MM.1S (cell line): ENCODE measurements at regions not wholly inside any gene's neighbourhood (a gene's known extent, or its start where the extent isn't known, plus 50 kb on each side); places are given as distances from the start of the nearest gene placed in this dataset.

Source experiments
- DNase-seq: peaks from one replicate; pipeline ENCODE4 v3.0.0-alpha.2; 2015
- H2AFZ ChIP-seq: fragments of 300-600 bp; sonication (generic); 2 replicates; pipeline ENCODE4 v1.6.0; 2016; ENCODE audit warnings: antibody characterized with exemption, low read length
- H3F3A ChIP-seq: fragments of 300-600 bp; sonication (generic); 2 replicates; pipeline ENCODE4 v1.6.1; 2016; ENCODE audit warnings: mild to moderate bottlenecking, antibody characterized with exemption, low read length, moderate library complexity, mixed read lengths; ENCODE audit not compliant: insufficient read depth
- H3K27ac ChIP-seq: fragments of 300-600 bp; sonication (generic); 2 replicates; pipeline ENCODE4 v1.5.1; 2016; ENCODE audit warnings: mild to moderate bottlenecking, low read length
- H3K27me3 ChIP-seq: fragments of 300-600 bp; sonication (generic); replicated peaks from 2 replicates; pipeline ENCODE4 v1.6.0; 2016; ENCODE audit warnings: low read length; ENCODE audit not compliant: insufficient read depth
- H3K36me3 ChIP-seq: fragments of 300-600 bp; sonication (generic); replicated peaks from 2 replicates; pipeline ENCODE4 v1.6.1; 2016; ENCODE audit warnings: mild to moderate bottlenecking, low read length, mixed read lengths; ENCODE audit not compliant: insufficient read depth
- H3K4me1 ChIP-seq: fragments of 300-600 bp; sonication (generic); 2 replicates; pipeline ENCODE4 v1.6.1; 2016; ENCODE audit warnings: low read length, mixed read lengths
- H3K4me2 ChIP-seq: fragments of 300-600 bp; sonication (generic); 2 replicates; pipeline ENCODE4 v1.6.0; 2016; ENCODE audit warnings: low read depth, low read length
- H3K4me3 ChIP-seq: fragments of 300-600 bp; sonication (generic); 2 replicates; pipeline ENCODE4 v1.5.1; 2016; ENCODE audit warnings: low read length, mixed read lengths
- H3K79me2 ChIP-seq: fragments of 300-600 bp; sonication (generic); 2 replicates; pipeline ENCODE4 v1.6.1; 2016; ENCODE audit warnings: mixed run types, low read length, mixed read lengths
- H3K9ac ChIP-seq: fragments of 300-600 bp; sonication (generic); 2 replicates; pipeline ENCODE4 v1.6.1; 2016; ENCODE audit warnings: low read length, mixed read lengths
- H3K9me2 ChIP-seq: fragments of 300-600 bp; sonication (generic); replicated peaks from 2 replicates; pipeline ENCODE4 v1.6.1; 2016; ENCODE audit warnings: mild to moderate bottlenecking, low read length, mixed read lengths; ENCODE audit not compliant: insufficient read depth
- H3K9me3 ChIP-seq: fragments of 300-600 bp; sonication (generic); replicated peaks from 2 replicates; pipeline ENCODE4 v1.6.1; 2016; ENCODE audit warnings: mild to moderate bottlenecking, low read length, mixed read lengths; ENCODE audit not compliant: insufficient read depth
- H4K20me1 ChIP-seq: fragments of 300-600 bp; sonication (generic); 2 replicates; pipeline ENCODE4 v1.6.1; 2016; ENCODE audit warnings: mild to moderate bottlenecking, low read length, moderate library complexity, mixed read lengths; ENCODE audit not compliant: insufficient read depth
- CTCF ChIP-seq: fragments of 300-600 bp; sonication (generic); IDR thresholded peaks from 2 replicates; pipeline ENCODE4 v1.5.1; 2016; ENCODE audit warnings: antibody characterized with exemption, low read length, mixed read lengths
- EZH2 ChIP-seq: fragments of 300-600 bp; sonication (generic); optimal IDR thresholded peaks from 2 replicates; pipeline ENCODE3; 2017; ENCODE audit warnings: low read depth, mild to moderate bottlenecking, antibody characterized with exemption, low read length, mixed read lengths
- EZH2phosphoT487 ChIP-seq: fragments of 300-600 bp; sonication (generic); IDR thresholded peaks from 2 replicates; pipeline ENCODE4 v1.6.1; 2018; ENCODE audit warnings: antibody characterized with exemption, low read length

- Histone ChIP-seq H3K27me3 (no peaks in the 10 kb centered on the region), H3K4me1 (no peaks in the 10 kb centered on the region), H3K79me2 (no peaks in the 10 kb centered on the region), H3F3A (no peaks in the 10 kb centered on the region), H2AFZ (no peak overlapping the region), H4K20me1 (no peaks in the 10 kb centered on the region), H3K9me2 (no peaks in the 10 kb centered on the region), H3K9ac (no peak overlapping the region), H3K27ac (no peak overlapping the region), H3K4me3 (no peak overlapping the region), H3K4me2 (no peak overlapping the region), H3K36me3 (no peaks in the 10 kb centered on the region), H3K9me3 (no peaks in the 10 kb centered on the region)
- no peak for DNase-seq
- TF ChIP-seq CTCF: no peak
- TF ChIP-seq EZH2: no peak
- TF ChIP-seq EZH2phosphoT487: no peak
These were observed 304.2 kb downstream of the ADGRG6 start for GRCh38 chr6:142605922-142606485.

GRCh38 chr6:142612956-142613355 is 311.1 kb downstream of the ADGRG6 start:
- Histone ChIP-seq H3K4me3 (no peak overlapping the region), H3K4me2 (no peak overlapping the region), H3K79me2 (no peaks in the 10 kb centered on the region), H3K9me3 (no peaks in the 10 kb centered on the region), H3K36me3 (no peaks in the 10 kb centered on the region), H2AFZ (no peak overlapping the region), H3K27ac (no peak overlapping the region), H3K9ac (no peak overlapping the region), H3K4me1 (no peaks in the 10 kb centered on the region), H3F3A (no peaks in the 10 kb centered on the region), H4K20me1 (no peaks in the 10 kb centered on the region), H3K9me2 (no peaks in the 10 kb centered on the region), H3K27me3 (no peaks in the 10 kb centered on the region)
- DNase-seq: no peak
- TF ChIP-seq EZH2phosphoT487 (no peak), EZH2 (no peak), CTCF (no peak)

- H2AFZ ChIP-seq: no peak overlapping the region
These were observed 312.2 kb downstream of the ADGRG6 start for GRCh38 chr6:142613981-142614380.

More at GRCh38 chr6:142613981-142614380, 312.2 kb downstream of the ADGRG6 start:
- Histone ChIP-seq H3K79me2 (no peaks in the 10 kb centered on the region), H3K9ac (no peak overlapping the region), H3K9me2 (no peaks in the 10 kb centered on the region), H3K36me3 (no peaks in the 10 kb centered on the region), H3K4me2 (no peak overlapping the region), H4K20me1 (no peaks in the 10 kb centered on the region), H3F3A (no peaks in the 10 kb centered on the region), H3K4me3 (no peak overlapping the region), H3K27me3 (no peaks in the 10 kb centered on the region), H3K4me1 (no peaks in the 10 kb centered on the region), H3K27ac (no peak overlapping the region), H3K9me3 (no peaks in the 10 kb centered on the region)
- TF ChIP-seq EZH2phosphoT487 (no peak), EZH2 (no peak), CTCF (no peak)
- DNase-seq: no peak
